ENCODE measurements at regions not wholly inside any gene's neighbourhood (a gene's known extent, or its start where the extent isn't known, plus 50 kb on each side); places are given as distances from the start of the nearest gene placed in this dataset.

DNA sequence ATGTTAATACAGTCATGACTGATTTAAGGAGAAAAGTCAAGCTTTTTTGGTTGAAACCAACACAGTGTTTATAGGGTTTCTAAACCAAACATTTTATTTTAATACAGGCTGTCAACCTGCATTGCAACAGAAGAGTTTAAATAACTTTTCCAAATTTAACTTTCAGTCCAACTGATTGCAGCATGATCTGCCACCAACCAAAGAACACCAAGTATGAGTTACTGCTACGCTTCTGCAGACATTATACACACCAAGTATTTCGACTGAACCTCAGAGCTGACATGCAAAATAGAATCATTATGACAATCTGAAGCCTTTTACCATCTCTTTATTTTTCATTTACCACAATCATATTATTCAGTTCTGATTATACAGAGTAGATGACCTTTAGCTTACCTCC, 151.2 kb upstream of the DST start:
- TF ChIP-seq, protein P1, sequence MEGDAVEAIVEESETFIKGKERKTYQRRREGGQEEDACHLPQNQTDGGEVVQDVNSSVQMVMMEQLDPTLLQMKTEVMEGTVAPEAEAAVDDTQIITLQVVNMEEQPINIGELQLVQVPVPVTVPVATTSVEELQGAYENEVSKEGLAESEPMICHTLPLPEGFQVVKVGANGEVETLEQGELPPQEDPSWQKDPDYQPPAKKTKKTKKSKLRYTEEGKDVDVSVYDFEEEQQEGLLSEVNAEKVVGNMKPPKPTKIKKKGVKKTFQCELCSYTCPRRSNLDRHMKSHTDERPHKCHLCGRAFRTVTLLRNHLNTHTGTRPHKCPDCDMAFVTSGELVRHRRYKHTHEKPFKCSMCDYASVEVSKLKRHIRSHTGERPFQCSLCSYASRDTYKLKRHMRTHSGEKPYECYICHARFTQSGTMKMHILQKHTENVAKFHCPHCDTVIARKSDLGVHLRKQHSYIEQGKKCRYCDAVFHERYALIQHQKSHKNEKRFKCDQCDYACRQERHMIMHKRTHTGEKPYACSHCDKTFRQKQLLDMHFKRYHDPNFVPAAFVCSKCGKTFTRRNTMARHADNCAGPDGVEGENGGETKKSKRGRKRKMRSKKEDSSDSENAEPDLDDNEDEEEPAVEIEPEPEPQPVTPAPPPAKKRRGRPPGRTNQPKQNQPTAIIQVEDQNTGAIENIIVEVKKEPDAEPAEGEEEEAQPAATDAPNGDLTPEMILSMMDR (IDR thresholded peaks at IDR 0.05), result no peak
- no peak for TF ChIP-seq EP300 (IDR thresholded peaks at IDR 0.05)
